AG09309 (cell line): ENCODE measurements at regions not wholly inside any gene's neighbourhood (a gene's known extent, or its start where the extent isn't known, plus 50 kb on each side); places are given as distances from the start of the nearest gene placed in this dataset.

Experiments
- DNase-seq: peaks from one replicate; pipeline ENCODE4 v3.0.0-alpha.2; 2010; ENCODE audit warnings: low read depth
- H3K4me3 ChIP-seq: 2 replicates; pipeline ENCODE4 v1.5.1; 2011; ENCODE audit warnings: mild to moderate bottlenecking, low read depth, low read length, moderate library complexity; ENCODE audit not compliant: control insufficient read depth
- CTCF ChIP-seq: IDR thresholded peaks from 2 replicates; pipeline ENCODE4 v1.5.1; 2011; ENCODE audit warnings: mild to moderate bottlenecking, low read depth, low read length, inconsistent platforms; ENCODE audit not compliant: insufficient read depth, control insufficient read depth; ENCODE audit errors: missing control alignments

GRCh38 chr10:56927701-56928100 is 566.6 kb upstream of the ZWINT start:
- H3K4me3 ChIP-seq: no peak overlapping the region
- no peak for DNase-seq
- TF ChIP-seq CTCF: no peak

GRCh38 chr10:56920601-56921261 is 559.7 kb upstream of the ZWINT start:
- DNase-seq: no peak
- no peak for TF ChIP-seq CTCF
- H3K4me3 ChIP-seq: no peak overlapping the region

- no peak overlapping the region for H3K4me3 ChIP-seq
- no peak for TF ChIP-seq CTCF
Observed at GRCh38 chr10:56912043-56912442, 551.0 kb upstream of the ZWINT start.

GRCh38 chr10:56905051-56905450 is 544.0 kb upstream of the ZWINT start:
- no peak overlapping the region for H3K4me3 ChIP-seq
- no peak for DNase-seq
- no peak for TF ChIP-seq CTCF

More at GRCh38 chr10:56912043-56912442, 551.0 kb upstream of the ZWINT start:
- DNase-seq: no peak

GRCh38 chr10:56902554-56902953 is 541.5 kb upstream of the ZWINT start:
- no peak for TF ChIP-seq CTCF
- no peak for DNase-seq

GRCh38 chr10:56895306-56895705 is 534.2 kb upstream of the ZWINT start:
- no peak for TF ChIP-seq CTCF
- DNase-seq: no peak
- no peak overlapping the region for H3K4me3 ChIP-seq

More at GRCh38 chr10:56902554-56902953, 541.5 kb upstream of the ZWINT start:
- H3K4me3 ChIP-seq: no peak overlapping the region
